Common myeloid progenitor, CD34-positive (primary cell): ENCODE measurements at regions not wholly inside any gene's neighbourhood (a gene's known extent, or its start where the extent isn't known, plus 50 kb on each side); places are given as distances from the start of the nearest gene placed in this dataset.

Experiments used
- CTCF ChIA-PET: fragments of 350-600 bp; sonication (Branson Sonifier 250); formaldehyde crosslinking; loops from one replicate; lab custom pipeline; 2021; ENCODE audit warnings: antibody characterized with exemption; lab: Charles Lee
- POLR2A ChIA-PET: fragments of 350-600 bp; sonication (Branson Sonifier 250); formaldehyde crosslinking; loops from one replicate; lab custom pipeline; 2021; ENCODE audit warnings: antibody characterized with exemption; lab: Charles Lee
- DNase-seq, 3 donors: peaks; one replicate each; pipeline versions ENCODE4 v3.0.0 to v3.0.0-alpha.2; 2013
- H3K27ac ChIP-seq, 2 experiments: 1 replicate in 1 of 2; 2 replicates in 1 of 2; pipeline ENCODE4 v1.7.0; 2013; ENCODE audit warnings: inconsistent platforms in 2 of 2, low read length in 2 of 2, mild to moderate bottlenecking in 2 of 2, low read depth in 1 of 2, moderate library complexity in 1 of 2; ENCODE audit not compliant: severe bottlenecking in 2 of 2, insufficient read depth in 1 of 2, poor library complexity in 1 of 2
- H3K27me3 ChIP-seq, 5 experiments: replicated peaks in 2 of 5; 1 replicate in 3 of 5; 2 replicates in 2 of 5; pipeline versions ENCODE4 v1.6.1 to v1.7.0; 2013; ENCODE audit warnings: low read length in 4 of 5, mild to moderate bottlenecking in 2 of 5, moderate library complexity in 2 of 5, inconsistent platforms in 1 of 5; ENCODE audit not compliant: insufficient read depth in 5 of 5, control insufficient read depth in 4 of 5
- H3K36me3 ChIP-seq, 4 experiments: 1 replicate in 2 of 4; 2 replicates in 2 of 4; pipeline versions ENCODE4 v1.6.1 to v1.7.0; 2013; ENCODE audit warnings: low read length in 3 of 4, control low read depth in 1 of 4, mild to moderate bottlenecking in 1 of 4; ENCODE audit not compliant: control insufficient read depth in 4 of 4, insufficient read depth in 4 of 4
- H3K4me1 ChIP-seq, 4 experiments: 1 replicate in 3 of 4; 2 replicates in 1 of 4; pipeline versions ENCODE4 v1.6.1 to v1.7.1; 2013; ENCODE audit warnings: low read length in 3 of 4, mild to moderate bottlenecking in 3 of 4, control low read depth in 1 of 4, inconsistent platforms in 1 of 4, moderate library complexity in 1 of 4; ENCODE audit not compliant: control insufficient read depth in 4 of 4, insufficient read depth in 4 of 4; ENCODE audit errors: control extremely low read depth in 1 of 4
- H3K4me3 ChIP-seq, 7 experiments: 1 replicate in 4 of 7; 2 replicates in 3 of 7; pipeline versions ENCODE4 v1.5.1 to v1.7.0; 2013; ENCODE audit warnings: mild to moderate bottlenecking in 7 of 7, low read length in 6 of 7, moderate library complexity in 6 of 7, inconsistent platforms in 2 of 7, low read depth in 2 of 7, control low read depth in 1 of 7; ENCODE audit not compliant: insufficient read depth in 4 of 7, control insufficient read depth in 1 of 7; ENCODE audit errors: extremely low read depth in 1 of 7
- H3K9me3 ChIP-seq, 5 experiments: 1 replicate in 4 of 5; 2 replicates in 1 of 5; pipeline versions ENCODE4 v1.6.1 to v1.7.1; 2013; ENCODE audit warnings: low read length in 4 of 5, mild to moderate bottlenecking in 2 of 5, inconsistent platforms in 1 of 5, low read depth in 1 of 5, moderate library complexity in 1 of 5; ENCODE audit not compliant: control insufficient read depth in 4 of 5, insufficient read depth in 2 of 5; ENCODE audit errors: control extremely low read depth in 1 of 5
- WGBS: methylation state at CpG from one replicate; pipeline ENCODE4 v1.1.5; 2013; ENCODE audit not compliant: insufficient coverage; 5-methylcytosine and 5-hydroxymethylcytosine counted together

DNA sequence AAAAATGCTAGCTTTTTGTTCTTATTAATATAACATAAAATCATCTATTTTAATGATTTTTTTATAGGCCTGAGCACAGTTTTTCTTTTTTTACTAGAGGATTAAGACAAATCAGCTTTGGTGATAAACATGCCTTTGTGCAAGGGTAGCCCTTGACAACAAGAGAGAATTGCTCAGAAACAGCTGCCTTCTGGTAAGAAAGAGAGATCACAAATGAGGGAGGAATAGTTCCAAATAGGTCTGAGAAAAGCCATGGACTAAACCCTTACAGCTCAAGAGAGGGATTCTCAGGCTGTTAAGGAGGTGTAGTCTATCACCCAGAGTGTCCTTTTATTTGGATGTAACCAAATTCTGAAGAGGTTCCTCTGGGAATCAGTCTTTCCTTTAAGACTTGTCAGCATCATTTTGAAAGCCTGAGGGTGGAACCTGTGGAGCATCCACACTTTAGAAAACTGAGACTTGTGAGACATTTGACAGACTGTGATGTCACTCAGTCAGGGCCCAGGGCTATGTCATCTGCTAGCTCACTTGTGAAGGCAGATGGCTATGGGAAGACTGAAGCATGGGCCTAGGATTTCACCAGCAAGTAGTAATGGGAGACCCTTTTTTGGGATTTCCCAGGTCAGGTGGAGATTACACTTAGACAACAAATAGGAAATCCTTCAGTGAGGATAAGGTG is 102.9 kb upstream of the KCNAB1 start:
- ChIA-PET POLR2A (no interaction called here), CTCF (no interaction called here)
- Histone ChIP-seq H3K27ac (no peak overlapping the region), H3K9me3 (no peaks in the 10 kb centered on the region), H3K4me1 (no peaks in the 10 kb centered on the region), H3K27me3 (peaks cover 0 to 4% (median 0%) of the 10 kb centered on the region in 5 experiments), H3K4me3 (no peak overlapping the region), H3K36me3 (no peaks in the 10 kb centered on the region)
- DNase-seq = no peak

DNA sequence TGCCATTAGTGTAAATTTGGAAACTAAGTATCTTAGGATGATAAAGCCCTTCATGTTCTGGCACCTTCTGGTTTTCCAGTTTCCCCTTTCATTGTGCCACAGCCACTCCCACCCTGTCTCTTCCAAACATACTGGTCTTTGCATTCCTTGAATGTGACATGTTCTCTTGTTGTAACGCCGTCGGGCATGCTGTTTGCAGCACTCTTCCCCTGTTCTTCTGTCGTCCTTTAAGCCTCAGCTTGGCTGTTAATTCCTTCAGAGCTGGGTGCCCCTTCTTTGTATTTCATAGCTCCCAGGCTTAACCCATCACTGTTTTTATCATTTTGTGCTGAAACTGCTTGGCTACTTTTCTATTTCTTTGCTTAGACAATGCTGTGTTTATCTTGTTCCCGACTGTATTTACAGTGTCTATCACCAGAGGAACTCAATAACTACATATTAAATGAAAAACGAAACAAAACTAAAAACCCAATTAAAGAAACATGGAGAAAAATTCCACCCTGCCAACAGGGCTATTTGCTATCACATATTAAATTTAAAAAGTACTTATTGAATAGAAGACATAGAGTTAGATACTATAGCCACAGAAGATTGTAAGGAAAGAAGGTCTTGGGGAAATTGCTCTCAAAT is 95.4 kb upstream of the KCNAB1 start:
- Histone ChIP-seq H3K4me3 (no peak overlapping the region), H3K27me3 (peaks cover 0 to 4% (median 0%) of the 10 kb centered on the region in 5 experiments), H3K36me3 (no peaks in the 10 kb centered on the region), H3K4me1 (no peaks in the 10 kb centered on the region), H3K27ac (no peak overlapping the region), H3K9me3 (no peaks in the 10 kb centered on the region)
- POLR2A ChIA-PET = no interaction called here
- CTCF ChIA-PET = no interaction called here
- no peak for DNase-seq
- 82% methylated on average over 4 of the region's 6 CpGs for WGBS

DNA sequence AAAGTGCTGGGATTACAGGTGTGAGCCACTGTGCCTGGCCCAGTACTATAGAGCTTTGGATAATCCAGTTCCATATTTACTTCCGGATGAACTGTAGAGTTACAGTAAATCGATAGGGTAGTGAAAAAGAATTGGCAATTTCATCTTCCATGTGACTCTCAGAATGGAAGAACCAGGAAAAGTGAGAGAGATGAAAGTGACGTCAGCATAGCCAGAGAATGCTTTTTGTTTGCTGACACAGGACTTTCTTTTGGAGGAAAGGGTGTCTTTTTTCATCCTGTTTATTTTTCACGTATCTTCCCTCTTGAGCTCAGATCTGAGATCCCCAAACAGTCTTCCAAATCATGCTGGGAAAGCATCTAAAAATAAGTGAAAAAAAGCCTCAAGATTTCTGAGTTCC is 91.2 kb upstream of the KCNAB1 start:
- no peak for DNase-seq
- ChIA-PET CTCF (interaction anchor here (1.2 kb wide), 1 partner anchor 20 kb away, joined by 3 read pairs; no protein-coding TSS in a partner anchor), POLR2A (no interaction called here)
- 95% methylated on average over 4 of the region's 4 CpGs for WGBS
- Histone ChIP-seq H3K9me3 (no peaks in the 10 kb centered on the region), H3K27ac (no peak overlapping the region), H3K36me3 (no peaks in the 10 kb centered on the region), H3K27me3 (peaks cover 0 to 2% (median 0%) of the 10 kb centered on the region in 5 experiments), H3K4me1 (no peaks in the 10 kb centered on the region), H3K4me3 (no peak overlapping the region)

DNA sequence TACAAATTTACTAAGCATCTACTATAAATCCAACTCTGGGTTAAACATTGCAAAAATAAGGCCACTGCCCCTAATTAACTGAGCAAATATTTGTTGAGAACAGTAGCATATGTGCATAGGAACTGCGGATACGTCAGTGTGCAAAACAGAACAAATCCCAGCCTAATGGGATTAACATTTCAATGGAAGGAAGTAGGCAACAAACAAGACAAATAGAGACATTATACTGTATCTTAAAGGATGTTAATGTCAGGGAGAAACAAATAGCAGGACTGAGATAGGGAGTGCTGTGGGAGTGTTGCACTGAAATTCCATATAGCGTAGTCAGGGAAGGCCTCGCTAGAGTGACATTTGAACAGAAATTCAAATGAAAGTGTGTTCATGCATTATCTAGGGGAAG is 89.7 kb upstream of the KCNAB1 start:
- Histone ChIP-seq H3K27me3 (peaks cover 0 to 2% (median 0%) of the 10 kb centered on the region in 5 experiments), H3K4me3 (no peak overlapping the region), H3K9me3 (no peaks in the 10 kb centered on the region), H3K36me3 (no peaks in the 10 kb centered on the region), H3K4me1 (no peaks in the 10 kb centered on the region), H3K27ac (no peak overlapping the region)
- ChIA-PET POLR2A (no interaction called here), CTCF (no interaction called here)
- 100% methylated on average over 2 of the region's 4 CpGs for WGBS
- DNase-seq = no peak

DNA sequence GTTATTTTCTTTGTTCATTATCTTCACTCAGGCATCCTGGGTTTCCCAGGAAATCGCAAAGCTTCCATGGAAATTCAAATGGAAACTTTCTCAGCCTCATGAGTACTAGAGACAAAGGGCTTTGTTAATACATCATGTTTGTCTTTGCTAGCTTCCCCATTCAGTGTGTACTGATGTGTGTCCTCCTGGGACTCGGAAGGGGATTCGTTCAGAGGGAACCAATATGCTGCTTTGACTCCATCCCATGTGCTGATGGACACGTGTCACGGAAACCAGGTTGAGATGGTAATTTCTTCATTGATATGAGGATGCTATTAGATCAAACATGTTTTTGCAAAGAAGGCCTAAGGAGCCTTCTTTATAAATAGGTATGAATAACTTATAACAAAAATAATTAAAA is 87.0 kb upstream of the KCNAB1 start:
- ChIA-PET POLR2A (no interaction called here), CTCF (no interaction called here)
- Histone ChIP-seq H3K27ac (no peak overlapping the region), H3K4me1 (no peaks in the 10 kb centered on the region), H3K4me3 (no peak overlapping the region), H3K27me3 (peaks cover 0 to 2% (median 0%) of the 10 kb centered on the region in 5 experiments), H3K9me3 (no peaks in the 10 kb centered on the region), H3K36me3 (no peaks in the 10 kb centered on the region)
- 96% methylated on average over 4 of the region's 5 CpGs for WGBS
- no peak for DNase-seq

DNA sequence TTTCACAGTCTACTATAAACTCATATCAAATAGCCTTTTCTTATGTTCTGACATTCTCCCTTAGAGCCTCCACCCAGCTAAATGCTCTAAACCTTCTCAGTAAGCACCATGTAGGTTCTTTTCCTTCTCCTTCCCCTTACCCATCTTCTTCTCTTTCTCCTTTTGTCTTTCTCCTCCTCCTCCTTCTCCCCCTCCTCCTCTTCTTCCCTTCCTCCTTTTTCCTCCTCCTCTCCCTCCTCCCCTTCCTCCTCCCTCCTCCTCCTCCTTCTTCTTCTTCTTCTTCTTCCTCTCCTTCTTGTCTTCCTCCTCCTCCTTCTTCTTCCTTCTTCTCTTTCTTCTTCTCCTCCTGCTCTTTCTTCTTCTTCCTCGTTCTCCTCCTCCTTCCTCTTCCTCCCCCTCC is 85.2 kb upstream of the KCNAB1 start:
- ChIA-PET CTCF (no interaction called here), POLR2A (no interaction called here)
- WGBS = 94% methylated on average over 1 of the region's 1 CpG
- no peaks in the 10 kb centered on the region for H3K36me3 ChIP-seq
- no peak overlapping the region for H3K4me3 ChIP-seq
- H3K27ac ChIP-seq = no peak overlapping the region
- H3K27me3 ChIP-seq = peaks cover 0 to 2% (median 0%) of the 10 kb centered on the region in 5 experiments
- DNase-seq = no peak
- no peaks in the 10 kb centered on the region for H3K9me3 ChIP-seq
- no peaks in the 10 kb centered on the region for H3K4me1 ChIP-seq

DNA sequence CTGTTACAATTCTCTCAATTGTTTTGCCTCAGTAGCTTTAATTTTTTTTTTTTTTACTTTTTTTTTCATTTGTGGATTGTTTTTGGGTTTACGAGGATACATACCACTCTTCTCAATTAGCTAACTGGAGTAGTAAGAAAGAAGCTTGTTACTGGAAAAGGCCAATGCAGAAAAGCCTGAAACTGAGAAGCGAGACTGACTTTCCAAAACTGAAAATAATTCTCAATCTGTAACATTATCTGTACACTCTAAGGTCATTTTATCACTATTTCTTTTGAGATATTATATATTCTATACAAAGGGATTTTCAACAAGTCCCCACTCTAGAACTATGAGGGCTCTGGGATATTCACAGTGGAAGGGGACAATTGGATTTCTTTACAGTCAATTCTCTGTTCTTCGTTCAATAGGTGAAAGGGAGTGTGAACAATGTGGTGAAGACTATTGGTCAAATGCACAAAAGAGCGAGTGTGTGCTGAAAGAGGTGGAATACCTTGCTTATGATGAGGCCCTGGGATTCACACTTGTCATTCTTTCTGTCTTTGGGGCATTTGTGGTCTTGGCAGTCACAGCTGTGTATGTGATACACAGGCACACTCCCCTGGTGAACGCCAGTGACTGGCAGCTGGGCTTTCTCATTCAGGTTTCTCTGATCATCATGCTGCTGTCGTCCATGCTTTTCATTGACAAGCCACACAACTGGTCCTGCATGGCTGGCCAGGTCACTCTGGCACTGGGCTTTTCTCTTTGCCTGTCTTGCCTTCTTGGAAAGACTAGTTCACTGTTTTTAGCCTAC is 83.9 kb upstream of the KCNAB1 start:
- CTCF ChIA-PET = interaction anchor here (0.6 to 1.1 kb wide), 2 partner anchors 10 to 507 kb away, joined by 3 read pairs; no protein-coding TSS in a partner anchor

More for the DNA sequence above, 83.9 kb upstream of the KCNAB1 start:
- WGBS = 95% methylated on average over 4 of the region's 6 CpGs
- H3K4me3 ChIP-seq = no peak overlapping the region
- POLR2A ChIA-PET = interaction anchor here (0.6 kb wide), 1 partner anchor 1004 kb away, joined by 3 read pairs; no protein-coding TSS in a partner anchor
- H3K36me3 ChIP-seq = no peaks in the 10 kb centered on the region
- H3K9me3 ChIP-seq = no peaks in the 10 kb centered on the region
- H3K27ac ChIP-seq = no peak overlapping the region
- H3K27me3 ChIP-seq = no peaks in the 10 kb centered on the region
- no peaks in the 10 kb centered on the region for H3K4me1 ChIP-seq
- no peak for DNase-seq
